Spleen (tissue), 7 donors: ENCODE measurements at regions not wholly inside any gene's neighbourhood (a gene's known extent, or its start where the extent isn't known, plus 50 kb on each side); places are given as distances from the start of the nearest gene placed in this dataset.

Source experiments
- CTCF ChIP-seq, 11 experiments: fragments of 200-600 bp in 7 of 11; fragments of 450-650 bp in 4 of 11; sonication (generic) in 4 of 11; IDR thresholded peaks in 8 of 11; conservative IDR thresholded peaks in 3 of 11; 1 replicate in 7 of 11; 2 replicates in 4 of 11; pipeline versions ENCODE4 v1.4.0 to v1.8.0; 2016 to 2021; ENCODE audit warnings: antibody characterized with exemption in 11 of 11, inconsistent platforms in 4 of 11, mild to moderate bottlenecking in 1 of 11
- POLR2AphosphoS5 ChIP-seq, 3 donors: sonication (generic); formaldehyde crosslinking; IDR thresholded peaks; one replicate each; pipeline ENCODE4 v1.5.1; 2017; ENCODE audit warnings: antibody characterized with exemption in 3 of 3
- donor health status: DM: no; HTN: no; CAD: no; lungs with moderate emphysema.
- donor health status: DM: no; HTN: no; CAD: no.
- donor health status: DM: no; HTN: no; CAD: no.

- no peak for TF ChIP-seq CTCF (IDR thresholded peaks at IDR 0.05 in 8 of 11, conservative IDR thresholded peaks at IDR 0.05 in 3 of 11)
- TF ChIP-seq POLR2AphosphoS5 (IDR thresholded peaks at IDR 0.05) = no peak
Observed at GRCh38 chr13:105894697-105895096, 640.8 kb downstream of the EFNB2 start.
